Small intestine (tissue), 7 donors: ENCODE measurements at regions not wholly inside any gene's neighbourhood (a gene's known extent, or its start where the extent isn't known, plus 50 kb on each side); places are given as distances from the start of the nearest gene placed in this dataset.
"Not testable (repeated sequence)": the region's sequence is repeated elsewhere in the genome, so short reads cannot be mapped to it uniquely, and the experiment has no call there.

ENCODE experiments used
- DNase-seq, 2 donors: peaks; one replicate each; pipeline versions ENCODE4 v3.0.0 to v3.0.0-alpha.2; 2013
- FAIRE-seq: peaks from 2 replicates; lab custom pipeline; 2012; peaks lifted over from hg19 to GRCh38; lab: Jason Lieb, UNC
- H3K27ac ChIP-seq, 3 donors: one replicate each; pipeline ENCODE4 v1.5.1; 2013; ENCODE audit warnings: low read length in 2 of 3, mild to moderate bottlenecking in 2 of 3, control low read depth in 1 of 3, inconsistent platforms in 1 of 3, low read depth in 1 of 3, moderate library complexity in 1 of 3
- H3K27me3 ChIP-seq, 3 donors: one replicate each; pipeline ENCODE4 v1.6.1; 2013; ENCODE audit warnings: low read length in 3 of 3, inconsistent platforms in 1 of 3; ENCODE audit not compliant: control insufficient read depth in 3 of 3, insufficient read depth in 3 of 3
- H3K36me3 ChIP-seq, 3 donors: one replicate each; pipeline ENCODE4 v1.6.1; 2013; ENCODE audit warnings: low read length in 3 of 3, inconsistent platforms in 1 of 3, low read depth in 1 of 3, mild to moderate bottlenecking in 1 of 3, moderate library complexity in 1 of 3; ENCODE audit not compliant: control insufficient read depth in 3 of 3, insufficient read depth in 2 of 3
- H3K4me1 ChIP-seq, 3 donors: one replicate each; pipeline ENCODE4 v1.6.1; 2013; ENCODE audit warnings: low read length in 2 of 3, inconsistent platforms in 1 of 3, low read depth in 1 of 3, mild to moderate bottlenecking in 1 of 3, moderate library complexity in 1 of 3; ENCODE audit not compliant: control insufficient read depth in 3 of 3, insufficient read depth in 2 of 3
- H3K4me3 ChIP-seq, 3 donors: one replicate each; pipeline ENCODE4 v1.5.1; 2013; ENCODE audit warnings: low read length in 3 of 3, control low read depth in 1 of 3, inconsistent platforms in 1 of 3, low read depth in 1 of 3, mild to moderate bottlenecking in 1 of 3, moderate library complexity in 1 of 3
- H3K9me3 ChIP-seq, 2 donors: one replicate each; pipeline ENCODE4 v1.6.1; 2013; ENCODE audit warnings: low read depth in 1 of 2, low read length in 1 of 2; ENCODE audit not compliant: control insufficient read depth in 2 of 2, insufficient read depth in 1 of 2
- WGBS, 3 donors: extraction: QIAGEN DNeasy Blood & Tissue Kit; methylation state at CpG; one replicate each; pipeline ENCODE4 v1.1.7; 2013; 5-methylcytosine and 5-hydroxymethylcytosine counted together
- donor health status: healthy with polysubstance abuse.
- donor health status: control.
- donor health status: control.
- donor health status: Bipolar disorder and iron deficiency.
- donor health status: healthy.

DNA sequence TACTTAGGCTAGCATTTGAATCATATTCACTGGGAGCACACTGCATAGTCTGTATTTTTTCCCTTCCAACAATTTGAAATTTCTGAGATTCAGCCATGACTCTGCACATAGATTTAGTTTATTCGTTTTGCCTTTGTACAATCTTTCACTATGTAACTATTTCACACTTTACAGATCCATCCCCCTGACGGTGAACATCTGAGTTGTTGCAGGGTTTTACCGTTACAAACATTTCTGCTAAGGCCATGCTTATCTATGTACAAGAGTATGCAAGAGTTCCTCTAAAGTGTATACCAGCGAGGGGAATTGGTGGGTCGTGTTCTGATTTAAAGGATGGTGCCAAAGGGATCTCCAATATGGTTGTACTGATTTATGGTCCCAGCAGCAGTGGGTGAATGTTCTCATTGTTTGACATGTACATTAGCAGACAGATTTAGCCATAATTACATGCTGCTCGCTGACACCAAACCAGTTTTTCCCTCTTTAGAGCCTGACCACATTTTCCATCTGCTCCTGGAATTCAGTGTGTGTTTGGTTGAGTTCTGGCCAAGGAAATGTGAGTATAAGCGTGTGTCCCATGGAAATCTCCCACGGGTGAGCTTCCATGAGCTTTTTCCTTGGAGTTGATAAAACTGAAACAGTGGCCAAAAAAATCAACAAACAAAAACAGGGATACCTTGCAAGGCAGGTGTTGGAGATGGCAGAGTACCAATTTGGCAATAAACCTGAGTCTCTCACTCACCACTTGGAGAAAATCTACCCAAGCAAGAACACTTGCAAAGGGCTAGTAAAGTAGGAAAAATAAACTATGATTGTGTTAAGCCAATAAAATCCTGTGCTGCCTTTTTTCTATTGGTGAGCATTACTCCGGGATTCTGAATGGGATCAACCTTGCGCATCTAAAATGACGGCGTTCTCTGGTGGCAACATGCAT lies 149.7 kb upstream of the MXRA5 start:
- not testable (repeated sequence) for H3K27me3 ChIP-seq, H3K4me3 ChIP-seq, H3K27ac ChIP-seq, H3K9me3 ChIP-seq, DNase-seq, H3K36me3 ChIP-seq, H3K4me1 ChIP-seq, FAIRE-seq
- 67 to 78% (median 72%) methylated on average over 12 of the region's 12 CpGs for WGBS, 3 donors

DNA sequence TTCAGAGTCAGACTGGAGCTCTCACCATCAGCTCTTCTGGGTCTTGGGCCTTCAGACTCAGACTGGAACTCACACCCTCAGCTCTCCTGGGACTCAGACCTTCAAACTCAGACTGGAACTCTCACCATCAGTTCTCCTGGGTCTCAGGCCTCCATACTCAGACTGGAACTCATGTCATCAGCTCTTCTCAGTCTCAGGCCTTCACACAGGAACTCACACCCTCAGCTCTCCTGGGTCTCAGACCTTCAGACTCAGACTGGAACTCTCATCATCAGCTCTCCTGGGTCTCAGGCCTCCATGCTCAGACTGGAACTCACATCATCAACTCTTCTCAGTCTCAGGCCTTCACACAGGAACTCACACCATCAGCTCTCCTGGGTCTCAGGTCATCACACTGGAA lies 147.2 kb upstream of the MXRA5 start:
- Histone ChIP-seq H3K27me3 (no peaks in the 10 kb centered on the region), H3K4me1 (no peaks in the 10 kb centered on the region), H3K9me3 (no peaks in the 10 kb centered on the region), H3K27ac (no peak overlapping the region), H3K36me3 (no peaks in the 10 kb centered on the region), H3K4me3 (no peak overlapping the region)
- DNase-seq (no peak), FAIRE-seq (no peak)

DNA sequence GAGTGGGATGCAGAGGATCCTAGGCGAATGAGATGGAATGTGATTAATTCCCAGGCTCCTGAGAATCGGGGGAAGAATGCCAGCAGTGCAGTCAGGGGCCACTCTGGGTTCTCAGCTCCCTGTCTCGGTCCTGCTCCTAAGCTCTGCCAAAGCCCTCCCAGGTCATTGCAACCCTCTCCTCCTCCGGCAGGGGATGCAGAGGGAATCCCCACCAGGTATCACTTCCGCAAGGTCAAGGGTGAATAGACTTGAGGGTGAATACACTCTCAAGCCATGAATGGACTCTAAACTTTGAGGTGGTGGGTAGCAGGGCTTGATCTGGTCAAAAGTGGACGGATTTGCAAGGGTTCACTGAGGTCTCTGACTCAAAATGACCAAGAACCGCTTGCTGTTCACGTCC lies 139.3 kb upstream of the MXRA5 start:
- FAIRE-seq (no peak), DNase-seq (no peak)
- Histone ChIP-seq H3K27me3 (no peaks in the 10 kb centered on the region), H3K4me3 (no peak overlapping the region), H3K36me3 (no peaks in the 10 kb centered on the region), H3K27ac (no peak overlapping the region), H3K9me3 (no peaks in the 10 kb centered on the region), H3K4me1 (no peaks in the 10 kb centered on the region)
- 77 to 84% (median 78%) methylated on average over 8 of the region's 8 CpGs for WGBS, 3 donors

DNA sequence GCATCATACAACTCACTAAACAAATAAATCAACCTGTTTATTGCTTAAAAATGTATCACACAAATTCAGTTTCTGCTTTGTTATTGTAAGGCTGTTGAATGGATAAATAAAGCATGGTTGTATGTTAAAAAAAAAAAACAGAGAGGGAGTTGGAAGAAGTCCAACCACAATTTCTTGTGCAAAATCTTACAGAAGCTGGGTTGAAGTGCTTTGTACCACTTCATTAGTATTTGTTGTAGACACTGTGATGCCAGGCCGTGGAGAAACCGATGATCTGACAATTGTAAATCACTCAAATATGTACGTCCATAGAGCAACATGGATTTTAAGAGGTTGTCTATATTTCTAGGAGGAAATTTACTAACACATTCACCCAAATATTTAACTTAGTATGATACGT lies 132.6 kb upstream of the MXRA5 start:
- 59 to 81% (median 81%) methylated on average over 4 of the region's 4 CpGs for WGBS, 3 donors
- H3K4me1 ChIP-seq: no peaks in the 10 kb centered on the region
- FAIRE-seq: no peak
- H3K27ac ChIP-seq: no peak overlapping the region
- no peak overlapping the region for H3K4me3 ChIP-seq
- no peaks in the 10 kb centered on the region for H3K27me3 ChIP-seq
- no peak for DNase-seq
- H3K36me3 ChIP-seq: no peaks in the 10 kb centered on the region
- H3K9me3 ChIP-seq: peaks cover 0 to 2% of the 10 kb centered on the region in 2 donors

DNA sequence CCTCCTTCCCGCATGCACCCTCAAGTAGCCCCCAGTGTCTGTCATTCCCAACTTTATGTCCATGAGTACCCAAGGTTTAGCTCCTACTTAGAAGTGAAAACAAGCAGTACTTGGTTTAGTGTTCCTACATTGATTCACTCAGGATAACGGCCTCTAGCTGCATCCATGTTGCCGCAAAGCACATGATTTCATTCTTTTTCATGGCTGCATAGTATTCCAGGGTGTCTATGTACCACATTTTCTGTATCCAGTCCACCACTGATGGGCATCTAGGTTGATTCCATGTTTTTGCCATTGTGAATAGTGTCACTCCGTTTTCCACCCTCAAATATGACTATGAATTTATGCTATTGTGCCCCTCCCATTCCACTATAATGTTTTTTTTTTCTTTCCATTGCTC lies 130.5 kb upstream of the MXRA5 start:
- no peak for FAIRE-seq
- no peak overlapping the region for H3K27ac ChIP-seq
- no peaks in the 10 kb centered on the region for H3K4me1 ChIP-seq
- DNase-seq: no peak
- 81 to 88% (median 87%) methylated on average over 4 of the region's 4 CpGs for WGBS, 3 donors
- H3K4me3 ChIP-seq: no peak overlapping the region
- peaks cover 0 to 2% of the 10 kb centered on the region in 2 donors for H3K9me3 ChIP-seq
- H3K27me3 ChIP-seq: no peaks in the 10 kb centered on the region
- H3K36me3 ChIP-seq: no peaks in the 10 kb centered on the region

DNA sequence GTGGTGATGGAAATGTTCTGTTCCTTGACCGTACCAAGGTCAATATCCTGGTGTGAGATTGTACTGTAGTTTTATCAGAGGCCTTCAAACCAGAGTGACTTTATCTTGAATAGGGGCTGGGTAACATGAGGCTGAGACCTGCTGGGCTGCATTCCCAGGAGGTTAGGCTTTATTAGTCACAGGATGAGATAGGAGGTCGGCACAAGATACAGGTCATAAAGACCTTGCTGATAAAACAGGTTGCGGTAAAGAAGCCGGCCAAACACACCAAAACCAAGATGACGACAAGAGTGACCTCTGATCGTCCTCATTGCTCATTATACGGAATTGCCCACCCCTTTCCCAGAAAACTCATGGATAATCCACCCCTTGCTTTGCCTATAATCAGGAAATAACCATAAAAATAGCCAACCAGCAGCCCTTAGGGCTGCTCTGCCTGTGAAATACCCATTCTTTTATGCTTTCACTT lies 123.8 kb upstream of the MXRA5 start:
- H3K4me3 ChIP-seq, H3K4me1 ChIP-seq, H3K27me3 ChIP-seq, H3K36me3 ChIP-seq, H3K27ac ChIP-seq: not testable (repeated sequence)
- DNase-seq (peak; percentile 55 to 87), FAIRE-seq (peak; percentile 96)
- peaks cover 0 to 11% of the 10 kb centered on the region in 2 donors for H3K9me3 ChIP-seq
- 14 to 67% (median 37%) methylated on average over 7 of the region's 7 CpGs for WGBS, 3 donors

DNA sequence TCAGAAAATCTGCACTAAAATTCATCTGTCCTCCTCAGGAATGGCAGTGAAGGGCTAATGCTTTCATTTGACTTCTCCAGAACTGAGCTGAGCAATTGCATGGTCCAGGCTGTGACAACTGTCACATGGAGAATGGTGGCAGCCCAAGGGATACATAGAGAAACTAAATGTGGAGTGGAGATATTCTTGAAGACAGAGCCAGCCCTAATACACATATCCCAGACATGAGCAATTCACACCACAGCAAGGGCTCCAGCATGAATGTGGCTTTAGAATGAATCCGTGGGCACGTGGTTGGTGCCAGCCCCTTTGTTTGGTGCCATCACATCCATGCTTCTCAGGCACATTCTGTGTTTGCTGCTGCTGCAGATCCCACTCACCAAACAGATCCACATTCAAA lies 121.6 kb upstream of the MXRA5 start:
- H3K27me3 ChIP-seq: no peaks in the 10 kb centered on the region
- 91 to 100% (median 93%) methylated on average over 2 of the region's 2 CpGs for WGBS, 3 donors
- H3K36me3 ChIP-seq: no peaks in the 10 kb centered on the region
- peaks cover 0 to 11% of the 10 kb centered on the region in 2 donors for H3K9me3 ChIP-seq
- no peaks in the 10 kb centered on the region for H3K4me1 ChIP-seq
- FAIRE-seq (no peak), DNase-seq (no peak)
- H3K27ac ChIP-seq: no peak overlapping the region
- H3K4me3 ChIP-seq: no peak overlapping the region

DNA sequence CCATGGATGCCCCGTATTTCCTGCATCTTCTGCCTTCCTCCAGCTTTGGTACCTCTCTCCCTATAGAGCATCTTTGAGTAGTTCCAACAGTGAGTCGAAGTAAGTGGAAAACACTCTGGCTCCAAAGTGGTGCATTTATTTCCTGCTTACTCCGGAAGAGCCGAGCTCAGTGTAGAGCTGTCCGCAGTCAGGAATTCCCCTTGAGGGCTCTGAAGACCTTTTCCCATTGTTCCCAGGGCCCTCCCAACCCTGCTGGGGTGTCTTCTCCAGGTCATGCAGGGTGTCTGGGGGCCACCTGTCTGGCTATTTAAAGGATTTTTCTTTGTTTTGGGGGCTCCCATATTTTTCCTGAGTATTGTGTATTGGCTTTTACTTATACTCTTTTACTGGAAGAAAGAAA lies 118.6 kb upstream of the MXRA5 start:
- H3K9me3 ChIP-seq: peaks cover 0 to 11% of the 10 kb centered on the region in 2 donors
- no peaks in the 10 kb centered on the region for H3K4me1 ChIP-seq
- FAIRE-seq: no peak
- no peaks in the 10 kb centered on the region for H3K36me3 ChIP-seq
- no peak for DNase-seq
- H3K27me3 ChIP-seq: no peaks in the 10 kb centered on the region
- H3K27ac ChIP-seq: no peak overlapping the region
- 83 to 92% (median 87%) methylated on average over 5 of the region's 5 CpGs for WGBS, 3 donors
- H3K4me3 ChIP-seq: no peak overlapping the region

DNA sequence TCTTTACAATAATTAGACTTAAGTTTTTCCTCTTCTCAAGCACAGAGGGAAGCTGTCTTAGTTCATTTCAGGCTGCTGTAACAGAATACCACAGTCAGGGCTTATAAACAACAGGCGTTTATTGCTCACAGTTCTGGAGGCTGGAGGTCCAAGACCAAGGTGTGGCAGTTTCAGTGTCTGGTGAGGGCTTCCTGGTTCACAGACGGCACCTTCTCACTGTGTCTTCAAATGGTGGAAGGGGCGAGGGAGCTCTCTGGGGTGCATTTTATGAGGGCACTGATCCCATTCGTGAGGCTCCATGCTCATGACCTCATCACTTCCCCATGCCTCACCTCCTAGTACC lies 115.7 kb upstream of the MXRA5 start:
- no peak overlapping the region for H3K27ac ChIP-seq
- FAIRE-seq: no peak
- 24 to 54% (median 28%) methylated on average over 4 of the region's 4 CpGs for WGBS, 3 donors

More for the DNA sequence above, 115.7 kb upstream of the MXRA5 start:
- H3K4me3 ChIP-seq: no peak overlapping the region
- H3K9me3 ChIP-seq: no peaks in the 10 kb centered on the region
- no peaks in the 10 kb centered on the region for H3K27me3 ChIP-seq
- peak; percentile 5 to 30 for DNase-seq
- no peaks in the 10 kb centered on the region for H3K4me1 ChIP-seq
- no peaks in the 10 kb centered on the region for H3K36me3 ChIP-seq
